Heart left ventricle (tissue), 16 donors: ENCODE measurements at regions not wholly inside any gene's neighbourhood (a gene's known extent, or its start where the extent isn't known, plus 50 kb on each side); places are given as distances from the start of the nearest gene placed in this dataset.

Source experiments
- ATAC-seq, 4 donors: fragments of 200-7000 bp; cut with Tn5 transposase; one replicate each; pipeline ENCODE4 v1.9.1; 2020 to 2022; ENCODE audit warnings: moderate library complexity in 4 of 4, mild to moderate bottlenecking in 3 of 4, moderate number of reproducible peaks in 1 of 4
- DNase-seq, 5 donors: peaks; one replicate each; pipeline ENCODE4 v3.0.0-alpha.2; 2020
- H3K27ac ChIP-seq, 12 donors: fragments of 200-600 bp; sonication (generic) in 4 of 12; one replicate each; pipeline versions ENCODE4 v1.5.0 to v1.8.0; 2016 to 2022; ENCODE audit warnings: mild to moderate bottlenecking in 2 of 12
- H3K27me3 ChIP-seq, 9 donors: fragments of 200-600 bp; sonication (generic) in 2 of 9; one replicate each; pipeline versions ENCODE4 v1.5.1 to v1.8.0; 2016 to 2022; ENCODE audit warnings: mild to moderate bottlenecking in 3 of 9
- H3K36me3 ChIP-seq, 9 donors: fragments of 200-600 bp; sonication (generic) in 2 of 9; one replicate each; pipeline versions ENCODE4 v1.5.0 to v1.8.0; 2018 to 2022; ENCODE audit warnings: mild to moderate bottlenecking in 2 of 9
- H3K4me1 ChIP-seq, 12 donors: fragments of 200-600 bp; sonication (generic) in 4 of 12; one replicate each; pipeline versions ENCODE4 v1.5.0 to v1.8.0; 2016 to 2022; ENCODE audit warnings: mild to moderate bottlenecking in 3 of 12
- H3K4me3 ChIP-seq, 12 donors: fragments of 200-600 bp; sonication (generic) in 4 of 12; one replicate each; pipeline versions ENCODE4 v1.5.0 to v1.8.0; 2017 to 2022; ENCODE audit warnings: mild to moderate bottlenecking in 9 of 12, moderate library complexity in 4 of 12
- H3K9me3 ChIP-seq, 12 donors: fragments of 200-600 bp; sonication (generic) in 4 of 12; one replicate each; pipeline versions ENCODE4 v1.5.0 to v1.8.0; 2016 to 2022; ENCODE audit warnings: mild to moderate bottlenecking in 1 of 12
- CTCF ChIP-seq, 12 donors: fragments of 200-600 bp; sonication (generic) in 4 of 12; IDR thresholded peaks; one replicate each; pipeline versions ENCODE4 v1.5.0 to v1.8.0; 2018 to 2022; ENCODE audit warnings: antibody characterized with exemption in 12 of 12, mild to moderate bottlenecking in 5 of 12
- POLR2A ChIP-seq, 2 donors: fragments of 450-650 bp; IDR thresholded peaks; one replicate each; pipeline ENCODE4 v1.6.1; 2017; ENCODE audit warnings: antibody characterized with exemption in 2 of 2, mild to moderate bottlenecking in 2 of 2, moderate library complexity in 2 of 2
- WGBS, 4 donors: extraction: QIAGEN DNeasy Blood & Tissue Kit in 2 of 4; methylation state at CpG; one replicate each; pipeline versions ENCODE4 v1.1.5 to v1.1.7; 2013 to 2018; 5-methylcytosine and 5-hydroxymethylcytosine counted together
- intact Hi-C, 10 donors: fragments of 100-400 bp; cut with DNase I; formaldehyde crosslinking; loops; one replicate each; pipeline versions ENCODE4 v1.11.1 to v1.14.2; 2022
- donor health status: ischemic (EF 13 %, LVEDD 7.1; RV severe dilation, severe dysfunction).
- donor health status: healthy with polysubstance abuse.
- donor health status: DM: no; HTN: yes; CAD: no.
- donor health status: DM: no; HTN: no; CAD: no.
- donor health status: ischemic (EF 25% LVEDD 6.9; RV normal size, moderate dysfunction).
- donor health status: ischemic (EF 25% LVEDD 5.7; RV mildly dilated, moderate dysfunction).
- donor health status: healthy.
- donor health status: DM: yes; HTN: yes; CAD: no.
- donor health status: ischemic (EF 35%, LVEDD 5.7; RV mildly dilated, moderate dysfunction).
- donor health status: nonischemic (EF 11% LVEDD 7.7; RV severe dilation, severe dysfunction).
- donor health status: DM: yes; HTN: yes; CAD: no.
- donor health status: PGD.
- donor health status: ischemic (EF 29% LVEDD 5.4; RV normal size, mild dysfunction).
- donor health status: nonischemic (EF 23%, LVEDD 6.1; RV moderate dilation, normal function).

DNA sequence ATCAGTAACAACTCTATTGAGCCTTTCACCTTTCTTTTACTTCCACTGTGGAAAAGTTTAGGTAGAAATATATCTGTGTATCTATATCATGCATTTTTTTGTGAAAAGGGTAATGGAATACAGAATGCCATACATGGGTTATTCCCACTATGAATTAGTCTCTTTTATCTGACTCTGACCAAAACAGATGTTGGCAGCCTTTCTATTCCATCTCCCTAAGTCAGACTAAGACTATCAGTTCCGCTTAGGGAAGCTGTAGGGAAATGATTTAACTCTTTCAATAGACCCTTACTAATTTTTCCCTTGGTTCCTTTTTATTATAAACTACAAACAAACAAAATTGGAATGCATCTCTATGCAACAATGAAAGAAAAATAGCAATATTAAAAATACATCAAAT is 92.3 kb upstream of the LEF1 start:
- no peak for DNase-seq
- Histone ChIP-seq H3K9me3 (peaks cover 0 to 2% (median 0%) of the 10 kb centered on the region in 12 donors), H3K4me1 (no peaks in the 10 kb centered on the region), H3K36me3 (no peaks in the 10 kb centered on the region), H3K4me3 (no peak overlapping the region), H3K27ac (no peak overlapping the region), H3K27me3 (no peaks in the 10 kb centered on the region)
- no peak for TF ChIP-seq CTCF (IDR thresholded peaks at IDR 0.05)
- TF ChIP-seq POLR2A (IDR thresholded peaks at IDR 0.05), result no peak
- no peak for ATAC-seq
- intact Hi-C loops, result no loop called here
- WGBS, 4 donors, result 33 to 55% (median 44%) methylated on average over 1 of the region's 1 CpG

- no peak for ATAC-seq
- Histone ChIP-seq H3K4me1 (no peaks in the 10 kb centered on the region), H3K27ac (no peak overlapping the region), H3K36me3 (no peaks in the 10 kb centered on the region), H3K27me3 (no peaks in the 10 kb centered on the region), H3K9me3 (no peaks in the 10 kb centered on the region), H3K4me3 (no peak overlapping the region)
- no peak for DNase-seq
- intact Hi-C loops, result no loop called here
- WGBS, 4 donors, result 79 to 86% (median 82%) methylated on average over 8 of the region's 8 CpGs
- no peak for TF ChIP-seq CTCF (IDR thresholded peaks at IDR 0.05)
- TF ChIP-seq POLR2A (IDR thresholded peaks at IDR 0.05), result no peak
Measured at GRCh38 chr4:108256538-108256937, 87.8 kb upstream of the LEF1 start.

DNA sequence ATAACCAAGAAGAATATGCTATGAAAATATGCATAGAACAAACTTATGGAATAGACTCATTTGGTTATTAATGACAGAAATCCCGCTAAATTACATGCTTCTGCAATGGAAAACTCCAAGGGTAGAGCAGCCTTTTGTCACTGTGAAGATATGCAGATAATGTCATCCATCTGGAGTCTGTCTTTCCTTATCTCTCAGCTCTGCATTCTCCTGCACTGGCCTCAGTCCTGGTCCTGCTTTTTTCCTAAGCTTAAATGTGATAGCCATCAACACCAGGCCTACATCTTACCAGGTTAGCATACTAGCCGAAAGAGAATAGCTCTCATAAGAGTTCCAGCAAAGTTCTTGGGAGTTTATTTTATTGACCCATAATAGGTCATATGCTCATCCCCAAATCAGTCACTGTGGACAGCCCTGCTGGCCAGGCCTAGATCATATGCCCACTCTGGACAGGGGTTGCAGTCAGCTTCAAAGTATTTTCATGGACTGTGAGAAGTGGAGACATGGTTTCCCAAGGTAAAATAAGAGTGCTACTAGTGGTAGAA is 86.5 kb upstream of the LEF1 start:
- 42 to 49% (median 46%) methylated on average over 2 of the region's 2 CpGs for WGBS, 4 donors
- Histone ChIP-seq H3K27me3 (no peaks in the 10 kb centered on the region), H3K27ac (no peak overlapping the region), H3K4me1 (no peaks in the 10 kb centered on the region), H3K9me3 (peaks cover 0 to 2% (median 0%) of the 10 kb centered on the region in 12 donors), H3K36me3 (no peaks in the 10 kb centered on the region), H3K4me3 (no peak overlapping the region)
- ATAC-seq, result no peak
- intact Hi-C loops, result no loop called here
- DNase-seq, result no peak
- TF ChIP-seq CTCF (IDR thresholded peaks at IDR 0.05) (no peak), POLR2A (IDR thresholded peaks at IDR 0.05) (no peak)

- no peak for TF ChIP-seq POLR2A (IDR thresholded peaks at IDR 0.05)
- TF ChIP-seq CTCF (IDR thresholded peaks at IDR 0.05), result no peak
- Histone ChIP-seq H3K27ac (no peak overlapping the region), H3K9me3 (peaks cover 0 to 18% (median 0%) of the 10 kb centered on the region in 12 donors), H3K4me1 (no peaks in the 10 kb centered on the region), H3K4me3 (no peak overlapping the region), H3K36me3 (no peaks in the 10 kb centered on the region), H3K27me3 (no peaks in the 10 kb centered on the region)
- intact Hi-C loops, result no loop called here
- DNase-seq, result no peak
- ATAC-seq, result no peak
Measured at GRCh38 chr4:108249397-108249796, 80.7 kb upstream of the LEF1 start.
